HFF-Myc (cell line): ENCODE measurements at regions not wholly inside any gene's neighbourhood (a gene's known extent, or its start where the extent isn't known, plus 50 kb on each side); places are given as distances from the start of the nearest gene placed in this dataset.
"Not testable (repeated sequence)": the region's sequence is repeated elsewhere in the genome, so short reads cannot be mapped to it uniquely, and the experiment has no call there.

Experiments used
- DNase-seq: peaks from one replicate; pipeline ENCODE4 v3.0.0-alpha.2; 2011; ENCODE audit warnings: low read depth; ENCODE audit errors: extremely low read depth
- H3K4me3 ChIP-seq: replicated peaks from 2 replicates; pipeline ENCODE4 v1.5.1; 2011; ENCODE audit warnings: low read depth, mild to moderate bottlenecking, control low read depth, low read length
- TF ChIP-seq, protein P1 (sequence below): IDR thresholded peaks from 2 replicates; pipeline ENCODE4 v1.5.1; 2012; ENCODE audit warnings: mild to moderate bottlenecking, low read depth, low read length, control low read depth; ENCODE audit errors: missing control alignments

DNA sequence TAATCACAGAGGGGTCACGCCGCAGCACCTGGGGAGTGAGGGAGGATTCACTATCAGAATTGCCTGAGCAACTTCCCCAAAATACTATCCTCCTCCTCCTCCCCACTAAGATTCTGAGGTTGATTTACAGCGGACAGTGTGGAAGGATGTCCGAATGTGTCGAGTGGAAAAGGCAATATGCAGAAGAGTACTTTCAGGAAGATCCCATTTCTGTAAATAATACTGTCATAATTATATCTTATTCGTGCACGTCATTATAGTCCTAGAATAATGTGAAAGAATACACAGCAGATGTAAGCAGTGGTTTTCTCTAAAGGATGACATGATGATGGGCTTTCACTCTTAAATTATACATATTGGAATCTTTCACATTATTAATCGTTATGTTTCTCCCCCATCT is 149.8 kb upstream of the NOCT start:
- TF ChIP-seq, protein P1, sequence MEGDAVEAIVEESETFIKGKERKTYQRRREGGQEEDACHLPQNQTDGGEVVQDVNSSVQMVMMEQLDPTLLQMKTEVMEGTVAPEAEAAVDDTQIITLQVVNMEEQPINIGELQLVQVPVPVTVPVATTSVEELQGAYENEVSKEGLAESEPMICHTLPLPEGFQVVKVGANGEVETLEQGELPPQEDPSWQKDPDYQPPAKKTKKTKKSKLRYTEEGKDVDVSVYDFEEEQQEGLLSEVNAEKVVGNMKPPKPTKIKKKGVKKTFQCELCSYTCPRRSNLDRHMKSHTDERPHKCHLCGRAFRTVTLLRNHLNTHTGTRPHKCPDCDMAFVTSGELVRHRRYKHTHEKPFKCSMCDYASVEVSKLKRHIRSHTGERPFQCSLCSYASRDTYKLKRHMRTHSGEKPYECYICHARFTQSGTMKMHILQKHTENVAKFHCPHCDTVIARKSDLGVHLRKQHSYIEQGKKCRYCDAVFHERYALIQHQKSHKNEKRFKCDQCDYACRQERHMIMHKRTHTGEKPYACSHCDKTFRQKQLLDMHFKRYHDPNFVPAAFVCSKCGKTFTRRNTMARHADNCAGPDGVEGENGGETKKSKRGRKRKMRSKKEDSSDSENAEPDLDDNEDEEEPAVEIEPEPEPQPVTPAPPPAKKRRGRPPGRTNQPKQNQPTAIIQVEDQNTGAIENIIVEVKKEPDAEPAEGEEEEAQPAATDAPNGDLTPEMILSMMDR: no peak
- no peak for DNase-seq
- H3K4me3 ChIP-seq: no peak overlapping the region

DNA sequence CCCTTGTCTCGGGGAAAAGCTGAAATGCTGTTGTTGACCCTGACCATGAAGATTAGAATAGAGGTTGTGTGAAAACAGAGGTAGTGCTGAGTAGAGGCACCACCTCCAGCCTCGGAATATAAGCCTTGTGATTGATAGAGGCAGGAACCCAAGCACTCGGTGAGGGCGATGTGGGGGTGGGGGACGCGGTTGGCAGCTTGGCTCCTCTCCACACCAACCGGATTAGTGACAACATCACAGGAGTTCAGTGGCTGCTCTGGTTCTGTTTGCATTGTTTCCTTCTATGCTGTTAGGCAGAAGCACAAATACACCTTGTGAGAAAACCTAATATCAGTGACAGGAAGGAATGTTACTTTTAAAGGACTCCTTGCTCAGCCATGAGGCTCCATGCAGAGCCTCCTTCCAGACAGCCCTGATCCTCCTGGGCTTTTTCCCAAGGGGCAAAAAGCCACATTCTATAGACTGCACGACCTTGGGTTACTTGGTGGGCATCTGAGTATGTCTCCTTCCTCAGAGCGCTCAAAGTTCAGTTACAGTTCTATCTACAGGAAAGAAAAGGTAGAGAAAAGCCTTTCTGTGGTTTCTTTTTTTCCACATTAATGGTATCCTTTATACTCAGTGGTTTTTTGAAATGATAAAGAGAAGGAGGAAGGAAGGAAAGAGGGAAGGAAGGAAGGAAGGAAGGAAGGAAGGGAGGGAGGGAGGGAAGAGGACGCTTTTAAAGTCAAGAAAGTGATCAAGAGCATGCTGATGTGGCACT is 150.4 kb upstream of the NOCT start:
- no peak overlapping the region for H3K4me3 ChIP-seq
- TF ChIP-seq, protein P1: no peak
- DNase-seq: no peak

- DNase-seq: no peak
- no peak overlapping the region for H3K4me3 ChIP-seq
- TF ChIP-seq, protein P1: no peak
Observed at GRCh38 chr4:138863160-138863559, 152.4 kb upstream of the NOCT start.

GRCh38 chr4:138861135-138861534 is 154.4 kb upstream of the NOCT start:
- TF ChIP-seq, protein P1: no peak
- no peak overlapping the region for H3K4me3 ChIP-seq
- no peak for DNase-seq

DNA sequence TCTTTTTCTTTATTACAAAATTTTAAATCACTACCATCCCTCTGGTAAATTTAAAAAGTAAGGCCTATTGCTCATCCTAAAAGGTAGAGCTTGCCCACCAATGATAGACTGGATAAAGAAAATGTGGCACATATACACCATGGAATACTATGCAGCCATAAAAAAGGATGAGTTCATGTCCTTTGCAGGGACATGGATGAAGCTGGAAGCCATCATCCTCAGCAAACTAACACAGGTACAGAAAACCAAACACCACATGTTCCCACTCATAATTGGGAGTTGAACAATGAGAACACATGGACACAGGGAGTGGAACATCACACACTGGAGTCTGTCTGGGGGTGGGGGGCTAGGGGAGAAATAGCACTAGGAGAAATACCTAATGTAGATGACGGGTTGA is 155.2 kb upstream of the NOCT start:
- not testable (repeated sequence) for DNase-seq, H3K4me3 ChIP-seq

GRCh38 chr4:138859254-138859653 is 156.3 kb upstream of the NOCT start:
- DNase-seq: no peak
- TF ChIP-seq, protein P1: no peak
- H3K4me3 ChIP-seq: no peak overlapping the region

GRCh38 chr4:138858419-138858818 is 157.2 kb upstream of the NOCT start:
- H3K4me3 ChIP-seq: no peak overlapping the region
- no peak for DNase-seq
- TF ChIP-seq, protein P1: no peak
